GM23248 (cell line): ENCODE measurements at regions not wholly inside any gene's neighbourhood (a gene's known extent, or its start where the extent isn't known, plus 50 kb on each side); places are given as distances from the start of the nearest gene placed in this dataset.

Experiments used
- EZH2 ChIP-seq: fragments of 200-600 bp; sonication (generic); IDR thresholded peaks from 2 replicates; pipeline ENCODE4 v1.6.1; 2018; ENCODE audit warnings: antibody characterized with exemption, mild to moderate bottlenecking; ENCODE audit not compliant: insufficient read depth, poor library complexity, severe bottlenecking
- EZH2phosphoT487 ChIP-seq: fragments of 200-600 bp; sonication (generic); IDR thresholded peaks from 2 replicates; pipeline ENCODE4 v1.6.1; 2018; ENCODE audit warnings: antibody characterized with exemption, moderate library complexity, mild to moderate bottlenecking, low read depth; ENCODE audit not compliant: insufficient read depth

GRCh38 chr13:58056426-58056825 is 424.9 kb downstream of the PCDH17 start:
- TF ChIP-seq EZH2 (no peak), EZH2phosphoT487 (no peak)
